HT-29 (cell line): ENCODE measurements at regions not wholly inside any gene's neighbourhood (a gene's known extent, or its start where the extent isn't known, plus 50 kb on each side); places are given as distances from the start of the nearest gene placed in this dataset.
"Not testable (repeated sequence)": the region's sequence is repeated elsewhere in the genome, so short reads cannot be mapped to it uniquely, and the experiment has no call there.

Experiments used
- DNase-seq: peaks from one replicate; pipeline ENCODE4 v3.0.0-alpha.2; 2015; ENCODE audit warnings: low spot score

DNA sequence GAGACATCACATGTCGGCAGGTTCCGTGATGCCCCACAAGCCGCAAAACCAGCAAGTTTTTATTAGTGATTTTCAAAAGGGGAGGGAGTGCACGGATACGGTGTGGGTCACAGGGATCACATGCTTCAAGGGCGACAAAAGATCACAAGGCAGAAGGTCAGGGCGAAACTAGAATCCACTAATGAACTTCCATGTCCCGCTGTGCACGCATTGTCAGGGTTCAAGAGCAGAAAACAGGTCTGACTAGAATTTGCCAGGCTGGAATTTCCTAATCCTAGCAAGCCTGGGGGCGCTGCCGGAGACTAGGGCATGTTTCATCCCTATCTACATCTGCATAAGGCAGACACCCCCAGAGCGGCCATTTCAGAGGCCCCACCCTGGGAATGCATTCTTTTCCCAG is 225.2 kb downstream of the NPHP4 start:
- DNase-seq, result not testable (repeated sequence)

GRCh38 chr1:5765997-5766913 is 226.0 kb downstream of the NPHP4 start:
- no peak for DNase-seq

DNA sequence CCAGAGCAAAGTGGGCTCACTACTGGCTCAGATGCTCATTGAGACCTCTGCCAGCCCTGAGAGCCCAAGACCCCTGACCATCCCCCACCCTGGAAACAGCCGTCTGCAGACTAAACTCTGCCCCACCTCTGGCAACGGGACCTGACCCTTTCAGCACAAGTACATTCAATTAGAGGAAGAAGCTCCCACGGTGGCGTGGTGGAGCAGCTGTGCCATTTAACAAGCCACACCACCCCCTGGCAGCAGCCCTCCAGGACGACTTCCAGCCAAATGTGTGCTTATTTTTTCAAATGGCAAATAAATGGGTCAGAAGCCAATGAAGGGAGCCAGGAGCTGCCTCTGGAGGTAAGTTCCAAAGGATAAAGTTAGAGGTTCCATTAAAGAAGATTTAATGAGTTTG is 226.7 kb downstream of the NPHP4 start:
- no peak for DNase-seq

- DNase-seq, result no peak
Observed at GRCh38 chr1:5764959-5765358, 227.3 kb downstream of the NPHP4 start.

GRCh38 chr1:5764464-5764863 is 227.8 kb downstream of the NPHP4 start:
- no peak for DNase-seq

DNA sequence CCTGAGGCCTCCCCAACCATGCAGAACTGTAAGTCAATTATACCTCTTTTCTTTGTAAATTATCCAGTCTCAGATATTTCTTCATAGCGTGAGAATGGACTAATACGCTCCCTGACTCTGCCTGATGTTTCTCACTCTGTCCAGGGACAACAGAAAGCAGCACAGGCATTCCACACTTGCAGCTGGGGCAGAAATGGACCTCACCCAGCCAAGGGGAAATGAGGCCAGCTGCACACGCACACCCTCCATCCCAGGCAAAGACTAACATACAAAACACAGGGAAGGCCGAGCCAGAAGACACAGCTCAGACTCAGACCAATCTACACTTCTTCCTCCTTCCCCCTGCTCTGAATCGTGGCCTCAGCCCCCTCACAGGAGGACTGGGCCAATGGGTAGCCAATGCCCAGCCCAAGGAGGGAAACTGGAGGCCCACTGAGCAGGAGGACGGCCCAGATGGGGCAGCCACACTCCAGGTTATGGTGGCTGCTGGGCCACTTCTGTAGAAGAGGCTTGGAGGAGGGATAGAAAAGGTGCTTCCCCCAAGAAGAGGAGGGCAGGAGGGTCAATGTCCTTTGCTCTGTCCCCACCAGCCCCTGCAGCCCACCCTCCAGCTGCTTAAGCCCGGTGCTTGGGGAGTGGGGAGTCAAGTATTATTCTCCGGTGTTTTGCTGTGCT is 228.4 kb downstream of the NPHP4 start:
- no peak for DNase-seq

- no peak for DNase-seq
Observed at GRCh38 chr1:5758859-5759578, 233.2 kb downstream of the NPHP4 start.

- no peak for DNase-seq
Observed at GRCh38 chr1:5758000-5758858, 234.0 kb downstream of the NPHP4 start.

DNA sequence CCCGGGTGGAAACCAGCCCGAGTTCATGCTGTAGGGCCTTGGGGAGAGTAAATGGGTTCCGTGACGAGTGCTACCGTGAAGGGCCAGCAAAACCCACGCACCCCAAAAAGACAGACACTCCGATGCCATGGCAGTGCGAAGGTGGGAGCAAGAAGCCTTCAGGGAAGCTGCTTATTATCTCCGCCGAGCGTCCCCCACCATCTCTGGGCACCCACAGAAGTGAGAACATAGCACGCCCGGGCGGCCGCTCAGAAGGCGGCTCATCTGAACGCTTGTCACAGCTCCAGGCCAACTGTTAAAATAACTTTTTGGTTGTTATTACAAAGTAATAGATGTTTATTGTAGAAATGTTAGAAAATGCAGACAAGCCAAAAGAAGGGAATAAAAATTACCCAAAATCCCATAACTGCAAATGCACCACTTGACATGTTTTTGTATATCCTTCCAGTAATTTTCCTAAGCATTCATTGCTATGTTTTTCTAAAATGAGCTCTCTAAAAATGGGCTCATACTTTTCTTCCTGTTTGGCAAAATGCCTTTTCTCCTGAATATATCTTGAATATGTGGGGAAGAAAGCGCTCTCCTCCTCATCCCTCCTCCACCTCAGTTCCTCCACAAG is 234.9 kb downstream of the NPHP4 start:
- no peak for DNase-seq

- DNase-seq, result no peak
Observed at GRCh38 chr1:5756434-5757186, 235.6 kb downstream of the NPHP4 start.

DNA sequence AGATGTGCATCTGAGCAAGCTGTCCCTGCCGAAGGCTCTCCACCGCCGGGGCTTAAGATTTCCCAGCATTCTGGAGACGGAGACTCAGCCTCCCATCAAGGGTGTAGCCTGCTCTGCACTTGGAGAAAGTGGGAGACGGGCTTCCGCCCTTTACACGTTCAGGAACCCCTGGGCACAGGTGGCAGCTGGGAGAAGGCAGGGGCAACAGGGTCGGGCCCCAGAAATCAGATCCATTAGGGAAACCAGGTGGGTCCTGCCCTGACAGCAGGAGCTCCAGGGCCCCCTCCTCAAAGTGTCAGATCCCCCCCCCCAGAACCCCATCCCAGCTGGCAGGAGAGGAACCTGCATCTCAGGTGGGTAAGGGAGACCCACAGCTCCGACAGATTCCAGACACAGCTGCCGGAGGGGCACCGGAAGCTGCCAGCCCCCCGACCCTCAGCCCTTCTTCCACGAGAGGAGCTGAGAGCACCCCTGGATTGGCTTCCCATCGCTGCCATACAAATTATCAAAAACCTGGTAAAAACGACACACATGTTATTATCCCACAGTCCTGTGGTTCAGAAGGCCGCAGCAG is 236.6 kb downstream of the NPHP4 start:
- DNase-seq, result no peak

- no peak for DNase-seq
Observed at GRCh38 chr1:5754817-5755551, 237.2 kb downstream of the NPHP4 start.

DNA sequence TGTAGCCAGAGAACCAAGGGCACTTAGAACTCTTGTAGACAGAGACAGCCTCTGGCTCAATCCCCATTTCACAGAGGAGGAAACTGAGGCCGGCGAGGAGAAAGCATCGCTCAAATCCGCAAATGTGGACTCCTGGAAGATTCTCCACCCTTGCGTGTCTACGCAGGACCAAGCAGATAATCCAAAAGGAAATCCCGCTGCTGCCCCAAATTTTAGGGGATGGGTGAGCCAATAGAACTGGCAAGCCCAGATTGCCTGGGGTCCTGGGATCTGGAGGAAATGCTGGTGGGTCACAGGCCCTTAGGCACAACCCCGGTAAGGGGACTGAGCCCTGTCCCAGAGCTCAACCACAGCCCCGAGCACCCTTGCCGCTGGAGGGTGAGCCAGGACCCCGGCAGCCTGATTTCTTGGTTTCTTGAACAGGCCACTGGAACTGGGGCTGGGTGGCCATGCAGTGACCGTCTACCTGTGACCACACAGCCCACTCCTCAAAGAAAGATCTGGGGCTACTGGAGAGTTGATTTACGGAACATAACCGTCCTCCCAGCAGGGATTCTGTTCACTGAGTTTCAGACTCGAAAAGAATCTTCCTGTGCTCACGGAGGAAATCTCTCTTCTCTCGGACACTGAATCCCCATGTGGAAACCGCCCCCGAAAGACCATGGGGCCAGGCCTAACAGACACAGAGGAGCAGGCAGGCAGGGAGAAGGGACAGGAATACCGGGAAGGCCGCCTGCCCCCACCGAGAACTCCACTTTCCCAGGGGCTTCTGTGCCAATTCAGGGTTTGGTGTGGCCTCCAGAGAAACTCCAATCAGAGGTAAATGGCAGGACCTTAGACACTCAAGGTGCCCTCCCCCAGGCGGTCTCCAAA is 238.4 kb downstream of the NPHP4 start:
- DNase-seq, result no peak

DNA sequence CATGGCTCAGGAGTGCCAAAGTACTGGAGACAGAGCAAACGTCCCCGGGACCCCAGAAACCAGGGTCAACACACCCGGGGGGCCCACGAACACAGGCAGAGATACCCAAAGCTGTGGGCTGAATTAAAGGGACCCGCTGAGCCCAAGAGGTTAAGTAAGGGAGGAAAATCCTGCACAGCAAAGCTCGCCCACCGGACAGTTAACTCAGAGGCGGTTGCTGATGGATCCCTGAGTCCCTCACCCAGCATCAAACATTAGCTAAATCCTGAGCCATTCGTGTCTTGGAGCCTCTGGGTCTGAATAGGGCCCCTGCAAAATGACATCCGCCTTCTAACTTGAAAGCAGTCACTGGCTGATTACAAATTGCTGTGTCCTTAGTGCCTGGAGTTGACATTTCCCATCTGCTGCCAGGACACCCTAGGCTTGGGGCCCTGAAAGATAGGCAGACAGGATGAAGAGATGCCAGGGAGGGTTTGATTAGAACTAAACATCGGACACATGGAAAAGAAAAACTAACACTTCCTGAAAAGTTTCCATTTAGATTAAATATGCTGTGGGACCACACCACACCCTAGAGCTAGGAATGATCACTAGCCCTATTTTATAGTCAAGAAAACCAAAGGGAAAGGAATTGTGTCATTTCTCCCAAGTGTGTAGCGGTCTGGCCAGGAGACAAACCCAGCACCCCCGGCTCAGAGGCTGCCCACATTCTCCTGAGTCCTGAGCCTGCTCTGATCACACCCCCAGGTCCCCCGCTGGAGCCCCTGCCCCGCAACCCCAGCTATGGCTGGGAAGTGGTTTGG is 239.3 kb downstream of the NPHP4 start:
- DNase-seq, result no peak

- DNase-seq, result no peak
Observed at GRCh38 chr1:5751833-5752745, 240.1 kb downstream of the NPHP4 start.

- DNase-seq, result no peak
Observed at GRCh38 chr1:5751163-5751540, 241.1 kb downstream of the NPHP4 start.
